ENCODE measurements at regions not wholly inside any gene's neighbourhood (a gene's known extent, or its start where the extent isn't known, plus 50 kb on each side); places are given as distances from the start of the nearest gene placed in this dataset.

DNA sequence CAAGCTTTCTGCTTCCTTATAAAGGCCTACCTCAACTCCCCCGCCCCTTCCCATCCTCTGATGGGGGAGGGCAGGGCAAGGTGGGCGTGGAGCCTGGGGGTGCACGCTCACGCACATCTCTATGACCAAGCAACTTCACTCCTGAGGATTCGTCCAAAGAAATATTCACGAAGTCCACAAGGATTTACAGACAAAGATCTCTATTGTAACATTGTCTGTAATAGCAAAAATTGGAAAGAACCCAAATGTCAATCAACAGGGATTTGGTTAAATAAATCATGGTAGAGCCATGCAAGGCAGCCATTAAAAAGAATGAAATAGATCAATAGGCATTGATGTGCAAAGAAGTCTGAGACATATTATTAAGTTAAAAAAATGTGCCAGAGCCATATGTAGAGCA is 130.4 kb upstream of the AFDN start:
- TF ChIP-seq ZNF274 (IDR thresholded peaks at IDR 0.05; ENCODE audit: low read depth, low read length) (no peak), YY1 (IDR thresholded peaks at IDR 0.05; ENCODE audit: insufficient read depth, insufficient read length) (no peak)

Data from NT2/D1 (cell line).